ENCODE measurements at regions not wholly inside any gene's neighbourhood (a gene's known extent, or its start where the extent isn't known, plus 50 kb on each side); places are given as distances from the start of the nearest gene placed in this dataset.

- no peaks in the 10 kb centered on the region for H3K27me3 Mint-ChIP-seq (ENCODE audit: insufficient read depth)
- no peak overlapping the region for H3K27ac Mint-ChIP-seq
- TF ChIP-seq CTCF (conservative IDR thresholded peaks at IDR 0.05): no peak
- Histone ChIP-seq H3K9me3 (ENCODE audit: control insufficient read depth, low read length) (peaks cover 4% of the 10 kb centered on the region), H3K4me3 (ENCODE audit: low read length) (no peak overlapping the region), H3K36me3 (ENCODE audit: control insufficient read depth, insufficient read depth, low read length) (no peaks in the 10 kb centered on the region), H3K27me3 (ENCODE audit: control insufficient read depth, insufficient read depth, low read length, poor library complexity, severe bottlenecking) (no peaks in the 10 kb centered on the region), H3K9ac (ENCODE audit: extremely low read depth, low read length, poor library complexity, severe bottlenecking) (no peak overlapping the region), H3K27ac (ENCODE audit: low read depth, low read length) (no peak overlapping the region), H3K4me1 (ENCODE audit: control insufficient read depth, insufficient read depth, low read length) (peaks cover 6% of the 10 kb centered on the region)
- H3K4me1 Mint-ChIP-seq: peaks cover 54% of the 10 kb centered on the region
- H3K4me3 Mint-ChIP-seq: no peak overlapping the region
- H3K9me3 Mint-ChIP-seq: no peaks in the 10 kb centered on the region
- H3K36me3 Mint-ChIP-seq (ENCODE audit: low read depth): no peaks in the 10 kb centered on the region
- no peak for DNase-seq
- WGBS, 2 experiments (ENCODE audit: insufficient coverage in 1 of 2, insufficient read length in 1 of 2): 78 to 80% methylated on average over 1 to 2 of the region's 3 CpGs
These were observed 64.0 kb downstream of the BMP2 start for GRCh38 chr20:6831461-6831860.

- no peak overlapping the region for H3K4me3 ChIP-seq (ENCODE audit: low read length)
- H3K27me3 ChIP-seq (ENCODE audit: control insufficient read depth, insufficient read depth, low read length, poor library complexity, severe bottlenecking): no peaks in the 10 kb centered on the region
- H3K27me3 Mint-ChIP-seq (ENCODE audit: insufficient read depth): no peaks in the 10 kb centered on the region
- peaks cover 64% of the 10 kb centered on the region for H3K4me1 Mint-ChIP-seq
- H3K9me3 Mint-ChIP-seq: no peaks in the 10 kb centered on the region
- no peak overlapping the region for H3K4me3 Mint-ChIP-seq
- no peaks in the 10 kb centered on the region for H3K36me3 ChIP-seq (ENCODE audit: control insufficient read depth, insufficient read depth, low read length)
- no peak for TF ChIP-seq CTCF (conservative IDR thresholded peaks at IDR 0.05)
- no peak overlapping the region for H3K27ac ChIP-seq (ENCODE audit: low read depth, low read length)
- H3K27ac Mint-ChIP-seq: no peak overlapping the region
- H3K4me1 ChIP-seq (ENCODE audit: control insufficient read depth, insufficient read depth, low read length): peaks cover 12% of the 10 kb centered on the region
- WGBS, 2 experiments (ENCODE audit: insufficient coverage in 1 of 2, insufficient read length in 1 of 2): 94 to 97% methylated on average over 7 to 10 of the region's 10 CpGs
- H3K36me3 Mint-ChIP-seq (ENCODE audit: low read depth): no peaks in the 10 kb centered on the region
- no peak overlapping the region for H3K9ac ChIP-seq (ENCODE audit: extremely low read depth, low read length, poor library complexity, severe bottlenecking)
- DNase-seq: no peak
- peaks cover 4% of the 10 kb centered on the region for H3K9me3 ChIP-seq (ENCODE audit: control insufficient read depth, low read length)
These were observed 65.3 kb downstream of the BMP2 start for GRCh38 chr20:6832811-6833210.

- Mint-ChIP-seq H3K36me3 (ENCODE audit: low read depth) (no peaks in the 10 kb centered on the region), H3K4me3 (no peak overlapping the region), H3K4me1 (peaks cover 56% of the 10 kb centered on the region), H3K27me3 (ENCODE audit: insufficient read depth) (no peaks in the 10 kb centered on the region), H3K9me3 (no peaks in the 10 kb centered on the region), H3K27ac (peak overlapping the region; percentile 44)
- Histone ChIP-seq H3K36me3 (ENCODE audit: control insufficient read depth, insufficient read depth, low read length) (no peaks in the 10 kb centered on the region), H3K9me3 (ENCODE audit: control insufficient read depth, low read length) (peaks cover 4% of the 10 kb centered on the region), H3K4me3 (ENCODE audit: low read length) (no peak overlapping the region), H3K4me1 (ENCODE audit: control insufficient read depth, insufficient read depth, low read length) (peaks cover 10% of the 10 kb centered on the region), H3K9ac (ENCODE audit: extremely low read depth, low read length, poor library complexity, severe bottlenecking) (no peak overlapping the region), H3K27ac (ENCODE audit: low read depth, low read length) (no peak overlapping the region), H3K27me3 (ENCODE audit: control insufficient read depth, insufficient read depth, low read length, poor library complexity, severe bottlenecking) (no peaks in the 10 kb centered on the region)
- DNase-seq: no peak
- 94% methylated on average over 2 of the region's 3 CpGs; no CpG with 5 or more reads in 1 of the 2 experiments for WGBS, 2 experiments (ENCODE audit: insufficient coverage in 1 of 2, insufficient read length in 1 of 2)
- no peak for TF ChIP-seq CTCF (conservative IDR thresholded peaks at IDR 0.05)
These were observed 68.1 kb downstream of the BMP2 start for GRCh38 chr20:6835609-6836008.

Measured in endodermal cell (in vitro differentiated cells).